Fibroblast of lung (primary cell): ENCODE measurements at regions not wholly inside any gene's neighbourhood (a gene's known extent, or its start where the extent isn't known, plus 50 kb on each side); places are given as distances from the start of the nearest gene placed in this dataset.

Experiments
- DNase-seq, 2 donors: peaks; one replicate each; pipeline versions ENCODE4 v3.0.0 to v3.0.0-alpha.2; 2010; ENCODE audit warnings: low read depth in 2 of 2
- H2AFZ ChIP-seq: 2 replicates; pipeline ENCODE4 v1.5.1; 2012; ENCODE audit warnings: low read length, control low read depth, inconsistent platforms
- H3K27ac ChIP-seq: 2 replicates; pipeline ENCODE4 v1.5.1; 2011; ENCODE audit warnings: low read length, control low read depth; ENCODE audit not compliant: insufficient read depth
- H3K27me3 ChIP-seq: 2 replicates; pipeline ENCODE4 v1.5.1; 2011; ENCODE audit warnings: mild to moderate bottlenecking, low read length; ENCODE audit not compliant: control insufficient read depth, insufficient read depth
- H3K36me3 ChIP-seq: 2 replicates; pipeline ENCODE4 v1.5.1; 2011; ENCODE audit warnings: low read length; ENCODE audit not compliant: control insufficient read depth, insufficient read depth
- H3K4me1 ChIP-seq: 2 replicates; pipeline ENCODE4 v1.5.1; 2011; ENCODE audit warnings: low read length; ENCODE audit not compliant: control insufficient read depth, insufficient read depth; ENCODE audit errors: extremely low read depth
- H3K4me2 ChIP-seq: 2 replicates; pipeline ENCODE4 v1.5.1; 2011; ENCODE audit warnings: low read length, control low read depth; ENCODE audit not compliant: insufficient read depth; ENCODE audit errors: extremely low read depth
- H3K4me3 ChIP-seq, 4 experiments: fragments of 200-600 bp in 1 of 4; sonication (generic) in 1 of 4; replicated peaks in 1 of 4; 2 replicates each; pipeline ENCODE4 v1.5.1; 2011 to 2016; ENCODE audit warnings: low read length in 4 of 4, low read depth in 3 of 4, mild to moderate bottlenecking in 3 of 4, control low read depth in 2 of 4, inconsistent platforms in 1 of 4, mixed read lengths in 1 of 4; ENCODE audit not compliant: insufficient read depth in 1 of 4; ENCODE audit errors: control extremely low read depth in 1 of 4
- H3K79me2 ChIP-seq: 2 replicates; pipeline ENCODE4 v1.5.1; 2012; ENCODE audit warnings: mild to moderate bottlenecking, low read length, inconsistent platforms; ENCODE audit not compliant: control insufficient read depth, insufficient read depth
- H3K9ac ChIP-seq: 2 replicates; pipeline ENCODE4 v1.5.1; 2011; ENCODE audit warnings: mild to moderate bottlenecking, low read length, control low read depth; ENCODE audit not compliant: insufficient read depth
- H3K9me3 ChIP-seq: 2 replicates; pipeline ENCODE4 v1.5.1; 2012; ENCODE audit warnings: low read depth, low read length; ENCODE audit not compliant: control insufficient read depth, insufficient read depth
- H4K20me1 ChIP-seq: 2 replicates; pipeline ENCODE4 v1.5.1; 2011; ENCODE audit warnings: low read length; ENCODE audit not compliant: control insufficient read depth, insufficient read depth; ENCODE audit errors: extremely low read depth
- EZH2 ChIP-seq: IDR thresholded peaks from 2 replicates; pipeline ENCODE4 v1.5.1; 2012; ENCODE audit warnings: low read length, control low read depth, mild to moderate bottlenecking; ENCODE audit errors: missing control alignments
- TF ChIP-seq, protein P1 (sequence below), 2 donors: IDR thresholded peaks in 1 of 2; conservative IDR thresholded peaks in 1 of 2; 1 replicate in 1 of 2; 2 replicates in 1 of 2; pipeline ENCODE4 v1.5.1; 2011 to 2012; ENCODE audit warnings: low read length in 2 of 2, control low read depth in 1 of 2, inconsistent platforms in 1 of 2, low read depth in 1 of 2, mild to moderate bottlenecking in 1 of 2

DNA sequence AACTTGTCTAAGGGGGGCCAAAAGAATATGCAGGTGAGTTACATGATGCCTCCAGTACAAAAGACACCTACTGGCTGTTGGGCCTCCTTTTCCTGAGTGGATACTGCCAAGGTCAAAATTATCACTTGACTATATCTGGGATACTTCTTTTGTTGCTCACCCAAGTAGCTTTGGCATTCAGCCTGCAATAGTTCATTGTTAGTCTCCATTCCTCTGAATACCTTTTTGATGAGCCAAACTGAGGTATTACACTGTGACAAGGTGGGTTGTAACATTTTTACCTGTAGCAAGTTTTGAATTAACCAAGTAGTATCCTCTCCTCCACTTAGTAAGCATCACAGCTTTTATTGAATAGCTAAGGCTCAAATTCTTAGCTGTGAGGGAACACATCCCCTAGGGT is 408.0 kb downstream of the LRRIQ3 start:
- no peak overlapping the region for H3K4me3 ChIP-seq
- H3K9ac ChIP-seq = no peak overlapping the region
- H3K79me2 ChIP-seq = no peaks in the 10 kb centered on the region
- no peak overlapping the region for H2AFZ ChIP-seq
- H3K4me2 ChIP-seq = no peak overlapping the region
- TF ChIP-seq EZH2 = no peak
- TF ChIP-seq, protein P1, sequence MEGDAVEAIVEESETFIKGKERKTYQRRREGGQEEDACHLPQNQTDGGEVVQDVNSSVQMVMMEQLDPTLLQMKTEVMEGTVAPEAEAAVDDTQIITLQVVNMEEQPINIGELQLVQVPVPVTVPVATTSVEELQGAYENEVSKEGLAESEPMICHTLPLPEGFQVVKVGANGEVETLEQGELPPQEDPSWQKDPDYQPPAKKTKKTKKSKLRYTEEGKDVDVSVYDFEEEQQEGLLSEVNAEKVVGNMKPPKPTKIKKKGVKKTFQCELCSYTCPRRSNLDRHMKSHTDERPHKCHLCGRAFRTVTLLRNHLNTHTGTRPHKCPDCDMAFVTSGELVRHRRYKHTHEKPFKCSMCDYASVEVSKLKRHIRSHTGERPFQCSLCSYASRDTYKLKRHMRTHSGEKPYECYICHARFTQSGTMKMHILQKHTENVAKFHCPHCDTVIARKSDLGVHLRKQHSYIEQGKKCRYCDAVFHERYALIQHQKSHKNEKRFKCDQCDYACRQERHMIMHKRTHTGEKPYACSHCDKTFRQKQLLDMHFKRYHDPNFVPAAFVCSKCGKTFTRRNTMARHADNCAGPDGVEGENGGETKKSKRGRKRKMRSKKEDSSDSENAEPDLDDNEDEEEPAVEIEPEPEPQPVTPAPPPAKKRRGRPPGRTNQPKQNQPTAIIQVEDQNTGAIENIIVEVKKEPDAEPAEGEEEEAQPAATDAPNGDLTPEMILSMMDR (conservative IDR thresholded peaks at IDR 0.05 in 1 of 2, IDR thresholded peaks at IDR 0.05 in 1 of 2; ENCODE audit: low read depth in 1 of 2, low read length in 2 of 2) = no peak
- no peaks in the 10 kb centered on the region for H3K27me3 ChIP-seq
- H3K27ac ChIP-seq = no peak overlapping the region
- no peaks in the 10 kb centered on the region for H3K9me3 ChIP-seq
- DNase-seq = no peak
- no peaks in the 10 kb centered on the region for H3K4me1 ChIP-seq
- no peaks in the 10 kb centered on the region for H3K36me3 ChIP-seq
- no peaks in the 10 kb centered on the region for H4K20me1 ChIP-seq

DNA sequence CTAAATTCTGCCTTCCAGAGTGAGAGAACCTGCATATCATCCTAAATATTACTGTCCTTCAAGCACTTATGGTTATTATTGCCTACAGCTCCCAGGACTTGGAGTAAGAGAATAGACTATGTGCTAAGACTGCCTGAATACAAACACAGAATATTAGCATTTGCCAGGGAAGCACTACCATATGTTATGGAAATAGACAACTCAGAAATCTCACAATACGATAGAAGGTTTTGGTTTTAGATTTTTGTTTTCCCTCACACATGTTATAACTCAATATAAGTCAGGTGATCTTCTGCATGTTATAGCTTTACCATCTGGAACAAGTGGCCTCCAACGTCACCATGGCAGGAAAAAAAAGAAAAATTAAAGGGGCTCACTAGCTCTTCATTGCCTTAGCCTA is 413.9 kb downstream of the LRRIQ3 start:
- no peaks in the 10 kb centered on the region for H3K79me2 ChIP-seq

DNA sequence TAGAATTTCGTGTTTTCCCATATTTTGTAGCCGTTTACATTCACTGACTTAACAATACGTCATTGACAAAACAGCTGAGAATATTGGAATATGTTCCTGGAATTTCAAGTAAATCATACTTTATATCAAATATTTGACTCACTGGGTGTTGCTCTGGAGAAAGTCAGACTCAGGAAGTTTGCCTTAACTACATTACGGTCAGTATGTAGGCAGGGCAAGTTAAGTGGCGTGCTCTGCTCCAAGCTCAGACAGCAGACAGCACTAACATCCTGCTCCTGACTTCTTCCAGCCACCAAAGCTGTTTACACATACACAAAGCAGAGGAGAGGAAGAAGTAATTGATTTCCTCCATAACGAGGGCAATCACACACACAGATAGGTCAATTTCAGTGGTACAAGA is 414.6 kb downstream of the LRRIQ3 start:
- H3K9me3 ChIP-seq = no peaks in the 10 kb centered on the region
- TF ChIP-seq, protein P1 (conservative IDR thresholded peaks at IDR 0.05 in 1 of 2, IDR thresholded peaks at IDR 0.05 in 1 of 2; ENCODE audit: low read depth in 1 of 2, low read length in 2 of 2) = no peak
- no peak for TF ChIP-seq EZH2
- no peaks in the 10 kb centered on the region for H4K20me1 ChIP-seq
- no peaks in the 10 kb centered on the region for H3K79me2 ChIP-seq
- H3K27ac ChIP-seq = no peak overlapping the region
- H2AFZ ChIP-seq = no peak overlapping the region
- H3K4me2 ChIP-seq = no peak overlapping the region
- H3K9ac ChIP-seq = no peak overlapping the region
- DNase-seq = no peak
- no peaks in the 10 kb centered on the region for H3K27me3 ChIP-seq
- H3K4me1 ChIP-seq = no peaks in the 10 kb centered on the region
- H3K36me3 ChIP-seq = no peaks in the 10 kb centered on the region
- no peak overlapping the region for H3K4me3 ChIP-seq

More for the DNA sequence above, 413.9 kb downstream of the LRRIQ3 start:
- Histone ChIP-seq H4K20me1 (no peaks in the 10 kb centered on the region), H3K4me2 (no peak overlapping the region), H3K36me3 (no peaks in the 10 kb centered on the region), H3K9ac (no peak overlapping the region), H3K4me1 (no peaks in the 10 kb centered on the region), H3K9me3 (no peaks in the 10 kb centered on the region), H3K4me3 (no peak overlapping the region), H3K27ac (no peak overlapping the region), H3K27me3 (no peaks in the 10 kb centered on the region), H2AFZ (no peak overlapping the region)
- no peak for TF ChIP-seq EZH2
- TF ChIP-seq, protein P1 (conservative IDR thresholded peaks at IDR 0.05 in 1 of 2, IDR thresholded peaks at IDR 0.05 in 1 of 2; ENCODE audit: low read depth in 1 of 2, low read length in 2 of 2) = no peak
- no peak for DNase-seq
